Ascending aorta (tissue), 2 donors: ENCODE measurements at regions not wholly inside any gene's neighbourhood (a gene's known extent, or its start where the extent isn't known, plus 50 kb on each side); places are given as distances from the start of the nearest gene placed in this dataset.

Source experiments
- DNase-seq, 2 donors: peaks; one replicate each; pipeline ENCODE4 v3.0.0-alpha.2; 2019; ENCODE audit warnings: low spot score in 2 of 2
- H3K27ac ChIP-seq, 2 donors: fragments of 200-600 bp; sonication (generic); one replicate each; pipeline ENCODE4 v1.5.1; 2016 to 2017; ENCODE audit warnings: mild to moderate bottlenecking in 1 of 2
- H3K27me3 ChIP-seq: fragments of 200-600 bp; sonication (generic); one replicate; pipeline ENCODE4 v1.5.1; 2017
- H3K36me3 ChIP-seq, 2 donors: fragments of 200-600 bp; sonication (generic); one replicate each; pipeline ENCODE4 v1.5.1; 2016
- H3K4me1 ChIP-seq, 2 donors: fragments of 200-600 bp; sonication (generic); one replicate each; pipeline ENCODE4 v1.5.1; 2016 to 2017; ENCODE audit warnings: mild to moderate bottlenecking in 1 of 2
- H3K4me3 ChIP-seq, 2 donors: fragments of 200-600 bp; sonication (generic); one replicate each; pipeline ENCODE4 v1.5.1; 2016 to 2017; ENCODE audit warnings: mild to moderate bottlenecking in 1 of 2
- H3K9me3 ChIP-seq, 2 donors: fragments of 200-600 bp; sonication (generic); one replicate each; pipeline ENCODE4 v1.5.1; 2016
- intact Hi-C: fragments of 100-400 bp; cut with DNase I; formaldehyde crosslinking; loops from one replicate; pipeline ENCODE4 v1.15.1; 2023
- TF ChIP-seq, protein P1 (sequence below), 3 experiments: fragments of 200-600 bp in 2 of 3; fragments of 450-650 bp in 1 of 3; sonication (generic) in 2 of 3; IDR thresholded peaks; one replicate each; pipeline ENCODE4 v1.5.1; 2016 to 2019; ENCODE audit warnings: antibody characterized with exemption in 3 of 3, mild to moderate bottlenecking in 1 of 3, moderate library complexity in 1 of 3

- Histone ChIP-seq H3K27ac (no peak overlapping the region), H3K4me1 (no peaks in the 10 kb centered on the region), H3K4me3 (no peak overlapping the region), H3K36me3 (no peaks in the 10 kb centered on the region), H3K9me3 (no peaks in the 10 kb centered on the region), H3K27me3 (no peaks in the 10 kb centered on the region)
- intact Hi-C loops: no loop called here
- TF ChIP-seq, protein P1, sequence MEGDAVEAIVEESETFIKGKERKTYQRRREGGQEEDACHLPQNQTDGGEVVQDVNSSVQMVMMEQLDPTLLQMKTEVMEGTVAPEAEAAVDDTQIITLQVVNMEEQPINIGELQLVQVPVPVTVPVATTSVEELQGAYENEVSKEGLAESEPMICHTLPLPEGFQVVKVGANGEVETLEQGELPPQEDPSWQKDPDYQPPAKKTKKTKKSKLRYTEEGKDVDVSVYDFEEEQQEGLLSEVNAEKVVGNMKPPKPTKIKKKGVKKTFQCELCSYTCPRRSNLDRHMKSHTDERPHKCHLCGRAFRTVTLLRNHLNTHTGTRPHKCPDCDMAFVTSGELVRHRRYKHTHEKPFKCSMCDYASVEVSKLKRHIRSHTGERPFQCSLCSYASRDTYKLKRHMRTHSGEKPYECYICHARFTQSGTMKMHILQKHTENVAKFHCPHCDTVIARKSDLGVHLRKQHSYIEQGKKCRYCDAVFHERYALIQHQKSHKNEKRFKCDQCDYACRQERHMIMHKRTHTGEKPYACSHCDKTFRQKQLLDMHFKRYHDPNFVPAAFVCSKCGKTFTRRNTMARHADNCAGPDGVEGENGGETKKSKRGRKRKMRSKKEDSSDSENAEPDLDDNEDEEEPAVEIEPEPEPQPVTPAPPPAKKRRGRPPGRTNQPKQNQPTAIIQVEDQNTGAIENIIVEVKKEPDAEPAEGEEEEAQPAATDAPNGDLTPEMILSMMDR (IDR thresholded peaks at IDR 0.05): no peak
- no peak for DNase-seq
Observed at GRCh38 chr14:49052521-49052920, 533.7 kb downstream of the RPS29 start.

DNA sequence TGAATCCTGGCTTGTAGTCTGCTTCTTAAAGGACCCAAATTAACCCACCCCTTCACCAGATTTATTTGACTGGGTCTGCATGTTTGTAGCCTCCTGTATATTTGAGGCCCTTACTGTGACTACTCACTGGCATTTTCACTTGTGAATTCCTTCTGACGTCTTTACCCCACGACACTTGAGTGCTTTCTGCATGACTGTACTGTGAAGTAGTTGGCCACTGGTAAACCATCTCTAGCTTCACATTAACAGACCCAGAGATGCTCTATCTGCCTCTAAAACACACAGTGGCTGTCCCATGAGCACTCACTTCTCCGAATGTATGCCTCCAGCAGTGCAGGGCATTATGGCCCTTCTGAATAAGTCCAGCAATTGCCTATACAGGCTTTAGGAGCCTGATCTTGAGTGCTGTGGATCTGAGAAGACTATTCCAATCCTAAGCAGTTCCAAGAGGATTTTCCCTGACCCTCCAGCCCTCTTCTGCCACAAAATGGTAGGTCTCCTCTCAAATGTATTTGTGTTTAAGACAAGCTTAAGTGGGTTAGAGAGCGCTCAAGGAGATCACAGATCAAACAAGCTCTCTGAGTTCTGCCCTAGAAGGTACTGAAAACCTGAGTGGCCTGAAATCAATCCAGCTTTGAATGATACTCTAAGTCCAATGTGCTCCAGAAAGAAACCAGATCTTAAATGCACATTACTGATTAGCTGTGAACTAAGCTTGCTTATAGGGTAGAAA is 534.7 kb downstream of the RPS29 start:
- H3K36me3 ChIP-seq: no peaks in the 10 kb centered on the region

GRCh38 chr14:49050822-49051221 is 535.4 kb downstream of the RPS29 start:
- intact Hi-C loops: no loop called here
- TF ChIP-seq, protein P1 (IDR thresholded peaks at IDR 0.05): no peak
- Histone ChIP-seq H3K4me1 (no peaks in the 10 kb centered on the region), H3K27ac (no peak overlapping the region), H3K27me3 (no peaks in the 10 kb centered on the region), H3K4me3 (no peak overlapping the region), H3K36me3 (no peaks in the 10 kb centered on the region), H3K9me3 (no peaks in the 10 kb centered on the region)
- no peak for DNase-seq

More for the DNA sequence above, 534.7 kb downstream of the RPS29 start:
- Histone ChIP-seq H3K9me3 (no peaks in the 10 kb centered on the region), H3K27ac (no peak overlapping the region), H3K4me3 (no peak overlapping the region), H3K4me1 (no peaks in the 10 kb centered on the region), H3K27me3 (no peaks in the 10 kb centered on the region)
- intact Hi-C loops: no loop called here
- TF ChIP-seq, protein P1 (IDR thresholded peaks at IDR 0.05): no peak
- no peak for DNase-seq

- Histone ChIP-seq H3K36me3 (no peaks in the 10 kb centered on the region), H3K27ac (no peak overlapping the region), H3K9me3 (no peaks in the 10 kb centered on the region), H3K27me3 (no peaks in the 10 kb centered on the region), H3K4me3 (no peak overlapping the region), H3K4me1 (no peaks in the 10 kb centered on the region)
- intact Hi-C loops: no loop called here
- TF ChIP-seq, protein P1 (IDR thresholded peaks at IDR 0.05): no peak
- no peak for DNase-seq
Observed at GRCh38 chr14:49049711-49050110, 536.5 kb downstream of the RPS29 start.

- intact Hi-C loops: no loop called here
- Histone ChIP-seq H3K9me3 (no peaks in the 10 kb centered on the region), H3K27me3 (no peaks in the 10 kb centered on the region), H3K36me3 (no peaks in the 10 kb centered on the region), H3K4me3 (no peak overlapping the region), H3K27ac (no peak overlapping the region), H3K4me1 (no peaks in the 10 kb centered on the region)
- DNase-seq: no peak
- TF ChIP-seq, protein P1 (IDR thresholded peaks at IDR 0.05): no peak
Observed at GRCh38 chr14:49044981-49045380, 541.2 kb downstream of the RPS29 start.
